ENCODE measurements at regions not wholly inside any gene's neighbourhood (a gene's known extent, or its start where the extent isn't known, plus 50 kb on each side); places are given as distances from the start of the nearest gene placed in this dataset.

DNA sequence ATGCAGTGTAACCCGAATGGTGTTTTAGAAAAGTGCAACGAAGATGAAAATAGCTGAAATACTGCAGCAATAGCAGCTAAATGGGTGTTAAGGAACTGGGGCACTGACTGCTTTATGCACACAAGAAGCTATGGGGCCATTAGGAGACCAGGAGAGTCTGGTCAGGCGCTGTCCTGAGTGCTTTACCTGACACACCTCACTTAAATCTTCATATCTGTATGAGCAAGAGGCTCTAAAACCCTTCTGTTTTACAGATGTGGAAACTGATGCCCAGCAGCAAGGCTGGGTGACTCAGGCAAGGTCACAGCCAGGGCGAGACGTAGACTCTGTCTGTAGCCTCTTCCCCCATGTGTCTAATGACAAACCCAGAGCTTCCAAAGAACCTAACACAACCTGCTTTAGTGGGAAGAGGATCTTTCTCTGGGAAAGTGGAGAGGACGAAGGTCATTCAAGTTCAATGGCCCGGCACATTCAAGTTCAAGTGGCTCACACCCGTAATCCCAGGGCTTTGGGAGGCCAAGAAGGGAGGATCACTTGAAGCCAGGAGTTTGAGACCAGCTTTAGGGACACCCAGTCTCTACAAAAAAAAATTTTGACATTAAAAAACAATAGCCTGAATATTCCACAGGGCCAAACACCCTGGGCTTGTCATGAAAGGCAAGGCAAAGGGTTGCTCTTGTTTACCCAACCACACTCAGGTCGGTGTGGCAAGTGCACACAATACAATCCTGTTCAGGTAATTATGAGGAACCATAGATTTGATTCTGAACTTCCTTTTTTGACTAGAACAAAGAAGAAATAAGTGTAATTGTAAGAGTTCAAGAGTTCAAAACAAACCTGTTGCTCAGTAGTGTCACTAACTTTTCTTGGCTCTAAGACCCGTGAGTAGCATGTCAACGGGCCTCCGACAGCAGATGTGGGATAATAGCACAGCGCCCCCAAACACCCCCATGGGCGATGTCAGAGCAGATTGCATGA lies 53.7 kb upstream of the KLF6 start:
- CTCF ChIA-PET = no interaction called here
- POLR2A ChIA-PET = no interaction called here

DNA sequence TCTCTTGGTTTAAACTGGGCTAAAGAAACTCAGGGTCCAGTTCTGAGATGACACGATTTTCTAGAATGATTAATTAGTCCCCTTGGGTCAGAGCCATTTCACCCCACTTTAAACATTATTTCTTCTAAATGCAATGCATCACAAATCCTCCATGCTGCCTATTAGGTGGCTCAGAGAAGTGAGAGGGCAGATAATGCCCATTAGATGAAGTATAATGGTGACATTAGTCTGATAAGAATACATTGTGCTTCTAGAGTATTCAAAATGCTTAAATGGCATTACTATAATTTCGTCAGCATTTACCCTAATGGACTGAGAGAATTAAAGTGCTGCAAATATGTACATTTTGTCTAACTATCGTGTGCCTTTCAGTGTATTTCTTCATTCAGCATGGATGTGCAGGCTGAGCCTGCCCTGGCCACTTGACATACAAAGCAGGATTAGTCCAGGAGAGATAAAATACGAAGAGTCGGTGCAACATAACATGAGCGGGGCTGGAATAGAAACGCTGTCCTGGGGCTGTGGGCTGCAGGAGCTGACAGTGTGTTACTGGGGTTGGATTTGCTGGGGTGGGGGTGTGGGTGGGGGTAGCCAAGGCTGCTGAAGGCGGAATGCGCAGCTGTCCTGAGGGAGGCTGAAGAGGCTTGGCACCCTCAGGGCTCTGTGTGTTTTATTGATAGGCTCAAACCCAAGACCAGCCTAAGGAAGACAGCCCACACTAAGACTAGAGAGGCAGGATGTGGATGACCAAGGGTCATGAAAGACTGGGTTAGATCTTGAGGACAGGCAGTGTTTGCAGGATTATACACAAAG lies 52.8 kb upstream of the KLF6 start:
- POLR2A ChIA-PET = no interaction called here
- CTCF ChIA-PET = no interaction called here

DNA sequence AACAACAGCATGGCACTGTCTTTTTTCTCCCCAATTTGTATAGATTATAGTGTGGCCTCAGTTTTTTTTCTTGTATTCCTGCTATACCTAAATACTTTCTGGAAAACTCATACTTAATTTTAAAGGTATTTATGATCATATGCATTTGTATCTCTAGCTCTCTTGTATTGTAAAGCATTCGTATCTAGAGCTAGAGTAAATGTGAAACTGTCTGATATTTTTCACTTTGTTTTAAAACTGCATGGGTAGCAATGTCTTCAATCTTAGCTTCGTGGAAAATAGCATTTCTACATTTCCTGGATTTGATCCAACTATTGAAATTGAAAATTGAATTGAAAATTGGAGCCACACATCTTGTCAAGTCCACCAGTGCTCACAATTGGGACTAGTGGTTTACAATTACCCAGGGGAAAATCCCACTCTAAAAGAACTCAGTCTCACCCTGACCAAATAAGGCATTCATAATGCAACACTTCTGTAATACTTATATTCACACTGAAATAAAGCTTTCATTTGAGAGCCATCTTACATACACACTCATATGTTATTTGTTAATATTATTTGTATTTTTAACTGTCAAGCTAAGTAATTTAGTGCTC lies 51.3 kb upstream of the KLF6 start:
- CTCF ChIA-PET = no interaction called here
- POLR2A ChIA-PET = interaction anchor here (0.9 to 1.4 kb wide), 6 partner anchors 26 to 96 kb away, joined by 3 to 16 read pairs (median 4); partner anchors contain the start of gene KLF6

DNA sequence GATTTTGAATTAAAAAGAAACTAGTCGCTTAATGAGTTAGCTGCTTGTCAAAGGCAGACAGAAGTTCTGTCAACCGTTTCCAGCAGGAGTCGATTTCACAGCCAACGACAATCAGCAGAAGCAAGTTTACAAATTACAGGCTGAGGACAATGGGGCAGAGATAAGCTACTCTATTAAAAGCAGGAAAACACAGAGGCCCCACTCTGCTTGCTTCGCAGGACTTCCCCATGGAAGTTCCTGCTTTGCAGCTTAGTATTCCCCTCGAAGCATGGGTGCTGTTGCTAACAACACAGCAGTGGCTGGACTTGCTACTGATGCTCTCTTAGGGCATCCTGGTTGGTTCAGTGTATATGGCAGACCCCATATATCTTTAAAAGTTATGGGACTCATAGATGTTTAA lies 50.8 kb upstream of the KLF6 start:
- CTCF ChIA-PET = no interaction called here
- POLR2A ChIA-PET = interaction anchor here (0.9 to 1.4 kb wide), 6 partner anchors 25 to 95 kb away, joined by 3 to 16 read pairs (median 4); partner anchors contain the start of gene KLF6

DNA sequence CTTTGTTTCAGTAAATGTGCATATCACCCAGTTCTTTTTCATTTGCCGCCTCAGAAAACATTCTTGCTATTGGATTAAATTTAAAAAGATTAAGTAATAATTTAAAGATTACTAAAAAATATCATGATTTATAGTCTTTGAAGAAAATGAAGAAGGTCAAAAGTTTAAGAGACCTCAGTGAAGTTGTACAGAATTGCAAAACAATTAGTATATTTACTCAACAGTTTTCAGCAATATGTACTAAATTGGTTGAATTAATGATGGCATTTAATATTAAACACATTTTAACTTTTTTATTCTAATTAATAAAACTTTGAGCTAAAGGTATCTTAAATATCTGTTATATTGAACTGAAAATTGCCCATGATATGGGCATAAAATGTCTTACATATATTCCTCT lies 49.9 kb upstream of the KLF6 start:
- CTCF ChIA-PET = interaction anchor here (0.7 kb wide), 1 partner anchor 21 kb away, joined by 3 read pairs; no protein-coding TSS in a partner anchor
- POLR2A ChIA-PET = interaction anchor here (0.6 to 1.4 kb wide), 3 partner anchors 31 to 53 kb away, joined by 3 to 5 read pairs (median 4); partner anchors contain the start of gene KLF6

Data from activated CD8-positive, alpha-beta memory T cell treated with anti-CD3 and anti-CD28 coated beads for 36 hours (primary cell).